H1 (cell line): ENCODE measurements at regions not wholly inside any gene's neighbourhood (a gene's known extent, or its start where the extent isn't known, plus 50 kb on each side); places are given as distances from the start of the nearest gene placed in this dataset.
A peak's percentile ranks its signal among the peaks of the same experiment; 100 is the strongest.

Experiments used
- CTCF ChIA-PET: fragments of 300-600 bp; sonication (Branson Sonifier 250); formaldehyde crosslinking; loops from one replicate; lab custom pipeline; 2021; ENCODE audit not compliant: partially characterized antibody; lab: Charles Lee
- POLR2A ChIA-PET: fragments of 300-600 bp; sonication (Branson Sonifier 250); formaldehyde crosslinking; loops from one replicate; lab custom pipeline; 2021; ENCODE audit warnings: inconsistent platforms; ENCODE audit not compliant: partially characterized antibody; lab: Charles Lee
- DNase-seq, 2 experiments: peaks; one replicate each; pipeline versions ENCODE4 v3.0.0 to v3.0.0-alpha.2; 2010 to 2022; ENCODE audit warnings: low spot score in 2 of 2, low read depth in 1 of 2, mixed read lengths in 1 of 2
- FAIRE-seq: peaks from 2 replicates; lab custom pipeline; 2011; peaks lifted over from hg19 to GRCh38; lab: Jason Lieb, UNC
- H2AFZ ChIP-seq: 2 replicates; pipeline ENCODE4 v1.8.1; 2012; ENCODE audit warnings: low read length, inconsistent platforms
- H2AK5ac ChIP-seq: 2 replicates; pipeline ENCODE4 v1.6.1; 2013; ENCODE audit warnings: low read depth, low read length
- H2BK120ac ChIP-seq: replicated peaks from 2 replicates; pipeline ENCODE3; 2013; ENCODE audit warnings: low read depth, low read length, inconsistent platforms
- H2BK12ac ChIP-seq: 2 replicates; pipeline ENCODE4 v1.6.1; 2013; ENCODE audit warnings: low read depth, low read length
- H2BK15ac ChIP-seq: 2 replicates; pipeline ENCODE4 v1.6.1; 2013; ENCODE audit warnings: low read length
- H2BK20ac ChIP-seq: 2 replicates; pipeline ENCODE4 v1.6.1; 2013; ENCODE audit warnings: low read length
- H2BK5ac ChIP-seq: 2 replicates; pipeline ENCODE4 v1.6.1; 2013; ENCODE audit warnings: low read depth, low read length
- H3K14ac ChIP-seq: 2 replicates; pipeline ENCODE4 v1.6.1; 2013; ENCODE audit warnings: inconsistent platforms; ENCODE audit not compliant: insufficient read length
- H3K18ac ChIP-seq: 2 replicates; pipeline ENCODE4 v1.6.1; 2013; ENCODE audit warnings: low read length; ENCODE audit errors: extremely low read depth
- H3K23ac ChIP-seq: 2 replicates; pipeline ENCODE4 v1.6.1; 2013; ENCODE audit warnings: inconsistent platforms; ENCODE audit not compliant: insufficient read length
- H3K23me2 ChIP-seq: 2 replicates; pipeline ENCODE4 v1.6.1; 2013; ENCODE audit warnings: low read depth, low read length
- H3K27ac ChIP-seq: 2 replicates; pipeline ENCODE4 v1.6.1; 2011; ENCODE audit warnings: low read depth, low read length, inconsistent platforms
- H3K27me3 ChIP-seq, 4 experiments: replicated peaks in 1 of 4; 1 replicate in 1 of 4; 2 replicates in 3 of 4; pipeline versions ENCODE4 v1.6.1 to v1.8.1; 2011 to 2013; ENCODE audit warnings: low read length in 3 of 4, mild to moderate bottlenecking in 3 of 4, inconsistent platforms in 2 of 4, mixed read lengths in 2 of 4, moderate library complexity in 1 of 4; ENCODE audit not compliant: control insufficient read depth in 3 of 4, insufficient read depth in 3 of 4; ENCODE audit errors: extremely low read depth in 1 of 4
- H3K36me3 ChIP-seq, 4 experiments: 2 replicates each; pipeline versions ENCODE4 v1.6.1 to v1.8.1; 2011 to 2013; ENCODE audit warnings: mild to moderate bottlenecking in 4 of 4, low read length in 3 of 4, moderate library complexity in 2 of 4, control low read depth in 1 of 4, inconsistent platforms in 1 of 4; ENCODE audit not compliant: insufficient read depth in 4 of 4, control insufficient read depth in 2 of 4
- H3K4ac ChIP-seq: replicated peaks from 2 replicates; pipeline ENCODE3; 2013; ENCODE audit warnings: low read length, low read depth, mixed read lengths, inconsistent platforms; ENCODE audit not compliant: insufficient read length
- H3K4me1 ChIP-seq, 4 experiments: replicated peaks in 1 of 4; 1 replicate in 1 of 4; 2 replicates in 3 of 4; pipeline versions ENCODE4 v1.6.1 to v1.8.1; 2011 to 2013; ENCODE audit warnings: low read length in 3 of 4, inconsistent platforms in 2 of 4, mixed read lengths in 1 of 4; ENCODE audit not compliant: insufficient read depth in 4 of 4, control insufficient read depth in 3 of 4
- H3K4me2 ChIP-seq, 2 experiments: 2 replicates each; pipeline versions ENCODE4 v1.6.1 to v1.8.1; 2011 to 2013; ENCODE audit warnings: low read depth in 2 of 2, low read length in 2 of 2, control low read depth in 1 of 2, inconsistent platforms in 1 of 2, mild to moderate bottlenecking in 1 of 2; ENCODE audit not compliant: insufficient read depth in 1 of 2
- H3K4me3 ChIP-seq, 4 experiments: fragments of 200-600, 300-600 bp in 1 of 4; sonication (generic), shearing (Covaris generic), sonication (Bioruptor Twin) in 1 of 4; 2 replicates each; pipeline versions ENCODE4 v1.5.1 to v1.8.1; 2011 to 2016; ENCODE audit warnings: low read length in 4 of 4, low read depth in 3 of 4, control low read depth in 2 of 4, inconsistent platforms in 2 of 4, mild to moderate bottlenecking in 2 of 4, mixed read lengths in 1 of 4, moderate library complexity in 1 of 4; ENCODE audit not compliant: insufficient read depth in 2 of 4; ENCODE audit errors: extremely low read depth in 1 of 4
- H3K56ac ChIP-seq: replicated peaks from 2 replicates; pipeline ENCODE3; 2013; ENCODE audit warnings: low read depth, mild to moderate bottlenecking, mixed read lengths, low read length, inconsistent platforms; ENCODE audit not compliant: insufficient read length
- H3K79me1 ChIP-seq: 2 replicates; pipeline ENCODE4 v1.6.1; 2013; ENCODE audit warnings: low read depth, low read length, control low read depth
- H3K79me2 ChIP-seq, 2 experiments: 2 replicates each; pipeline versions ENCODE4 v1.6.1 to v1.8.1; 2012 to 2013; ENCODE audit warnings: low read length in 2 of 2, mild to moderate bottlenecking in 2 of 2, inconsistent platforms in 1 of 2; ENCODE audit not compliant: insufficient read depth in 2 of 2, control insufficient read depth in 1 of 2
- H3K9ac ChIP-seq, 4 experiments: replicated peaks in 1 of 4; 1 replicate in 1 of 4; 2 replicates in 3 of 4; pipeline versions ENCODE4 v1.6.1 to v1.8.1; 2011 to 2013; ENCODE audit warnings: low read depth in 3 of 4, low read length in 3 of 4, control low read depth in 2 of 4, mild to moderate bottlenecking in 2 of 4, moderate library complexity in 2 of 4, inconsistent platforms in 1 of 4; ENCODE audit errors: extremely low read depth in 1 of 4
- H3K9me3 ChIP-seq, 2 experiments: 2 replicates each; pipeline versions ENCODE4 v1.6.1 to v1.8.1; 2012 to 2013; ENCODE audit warnings: mild to moderate bottlenecking in 2 of 2, moderate library complexity in 2 of 2, control low read depth in 1 of 2, inconsistent platforms in 1 of 2, low read depth in 1 of 2, low read length in 1 of 2, mixed read lengths in 1 of 2; ENCODE audit not compliant: insufficient read depth in 2 of 2
- H4K20me1 ChIP-seq, 2 experiments: replicated peaks in 1 of 2; 2 replicates each; pipeline versions ENCODE3 to v1.8.1; 2011 to 2013; ENCODE audit warnings: inconsistent platforms in 2 of 2, low read length in 2 of 2, mild to moderate bottlenecking in 1 of 2; ENCODE audit not compliant: insufficient read depth in 2 of 2, control insufficient read depth in 1 of 2
- H4K5ac ChIP-seq: 2 replicates; pipeline ENCODE4 v1.6.1; 2013; ENCODE audit warnings: low read length, low read depth, mixed read lengths, inconsistent platforms; ENCODE audit not compliant: insufficient read length
- H4K8ac ChIP-seq: 2 replicates; pipeline ENCODE4 v1.8.0; 2013; ENCODE audit warnings: mild to moderate bottlenecking, moderate library complexity, low read length, inconsistent platforms; ENCODE audit not compliant: insufficient read depth; ENCODE audit errors: extremely low read depth
- H4K91ac ChIP-seq: replicated peaks from 2 replicates; pipeline ENCODE3; 2013; ENCODE audit warnings: low read length, mixed read lengths, inconsistent platforms; ENCODE audit not compliant: insufficient read length
- CREB1 ChIP-seq: IDR thresholded peaks from 2 replicates; pipeline ENCODE4 v1.6.1; 2012; ENCODE audit warnings: inconsistent platforms
- GTF2F1 ChIP-seq: IDR thresholded peaks from 2 replicates; pipeline ENCODE4 v1.6.1; 2012; ENCODE audit warnings: low read depth, low read length, improper control_type of control experiment, borderline replicate concordance
- KDM1A ChIP-seq: fragments of 200-600, 300-600 bp; sonication (generic); IDR thresholded peaks from 2 replicates; pipeline ENCODE4 v1.7.1; 2016; ENCODE audit warnings: mild to moderate bottlenecking, low read length, borderline replicate concordance
- MAFK ChIP-seq: IDR thresholded peaks from 2 replicates; pipeline ENCODE4 v1.6.1; 2012; ENCODE audit warnings: low read depth, mild to moderate bottlenecking, improper control_type of control experiment, low read length
- NANOG ChIP-seq: IDR thresholded peaks from 2 replicates; pipeline ENCODE4 v1.6.1; 2011; ENCODE audit warnings: low read length, low read depth, mild to moderate bottlenecking, inconsistent platforms; ENCODE audit not compliant: insufficient read depth, poor library complexity, severe bottlenecking
- NRF1 ChIP-seq: IDR thresholded peaks from 2 replicates; pipeline ENCODE4 v1.6.1; 2011; ENCODE audit warnings: mild to moderate bottlenecking, low read depth, low read length, improper control_type of control experiment
- POLR2AphosphoS5 ChIP-seq: IDR thresholded peaks from 2 replicates; pipeline ENCODE4 v1.6.1; 2011; ENCODE audit warnings: low read depth, low read length
- RAD21 ChIP-seq, 2 experiments: IDR thresholded peaks in 1 of 2; conservative IDR thresholded peaks in 1 of 2; 2 replicates each; pipeline ENCODE4 v1.6.1; 2011; ENCODE audit warnings: low read depth in 2 of 2, low read length in 2 of 2, improper control_type of control experiment in 1 of 2, inconsistent platforms in 1 of 2, mild to moderate bottlenecking in 1 of 2, moderate library complexity in 1 of 2
- SAP30 ChIP-seq: fragments of 300-600 bp; sonication (generic); IDR thresholded peaks from 2 replicates; pipeline ENCODE4 v1.7.1; 2012; ENCODE audit warnings: low read length, moderate library complexity, mild to moderate bottlenecking, inconsistent platforms; ENCODE audit not compliant: insufficient read depth, insufficient replicate concordance
- SIRT6 ChIP-seq: IDR thresholded peaks from one replicate; pipeline ENCODE4 v1.7.1; 2012; ENCODE audit warnings: low read length, inconsistent platforms
- SUZ12 ChIP-seq: fragments of 200-600 bp; sonication (generic); IDR thresholded peaks from 2 replicates; pipeline ENCODE4 v1.6.1; 2012; ENCODE audit warnings: mild to moderate bottlenecking, inconsistent platforms, low read length, moderate library complexity, mixed read lengths
- TEAD4 ChIP-seq: IDR thresholded peaks from 2 replicates; pipeline ENCODE4 v1.6.1; 2012; ENCODE audit warnings: low read depth, low read length, inconsistent platforms, mixed read lengths
- USF2 ChIP-seq: IDR thresholded peaks from 2 replicates; pipeline ENCODE4 v1.6.1; 2011; ENCODE audit warnings: low read length, improper control_type of control experiment
- WGBS, 2 experiments: shearing (Covaris generic) in 1 of 2; methylation state at CpG; one replicate each; pipeline versions ENCODE4 v1.1.6 to v1.1.7; 2013 to 2015; ENCODE audit warnings: low lambda C conversion rate in 2 of 2, mixed read lengths in 2 of 2, inconsistent platforms in 1 of 2, low coverage in 1 of 2, missing lambda C conversion rate in 1 of 2; ENCODE audit not compliant: insufficient replicate concordance in 2 of 2, insufficient coverage in 1 of 2, insufficient read length in 1 of 2; ENCODE audit errors: extremely low coverage in 1 of 2, missing lambda C conversion rate in 1 of 2; 5-methylcytosine and 5-hydroxymethylcytosine counted together

DNA sequence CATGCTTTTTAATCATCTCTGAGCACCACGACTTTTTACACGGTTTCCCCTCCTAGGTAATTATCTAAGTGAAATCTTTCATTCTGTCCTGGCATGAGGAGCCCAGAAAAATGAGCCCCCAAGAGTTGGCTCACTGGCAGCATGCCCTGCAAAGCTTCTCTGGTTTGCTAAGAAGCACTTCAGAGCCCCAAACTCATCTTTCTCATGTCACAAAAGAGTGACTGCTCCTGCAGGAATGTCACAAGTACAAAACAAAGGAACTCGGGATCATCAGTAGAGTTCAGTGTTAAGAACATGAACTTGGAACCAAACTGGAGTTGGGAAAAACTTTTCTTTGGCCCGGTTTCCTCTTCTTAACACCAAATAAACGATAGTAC, 123.9 kb downstream of the FOXB1 start:
- H3K9ac ChIP-seq: no peak overlapping the region
- H3K18ac ChIP-seq: no peak overlapping the region; the same call in 1 of the 2 replicates
- H3K9me3 ChIP-seq: no peaks in the 10 kb centered on the region
- H3K14ac ChIP-seq: no peak overlapping the region
- no peak overlapping the region for H4K5ac ChIP-seq
- DNase-seq (no peak), FAIRE-seq (peak; percentile 63)
- peak overlapping the region; percentile 38 for H2BK120ac ChIP-seq
- 0 out of 2 replicates have a peak overlapping the region, but pooled peaks have one; percentile 18 for H2BK5ac ChIP-seq
- no peak overlapping the region for H4K91ac ChIP-seq
- H3K79me1 ChIP-seq: no peaks in the 10 kb centered on the region
- no peaks in the 10 kb centered on the region for H4K20me1 ChIP-seq
- ChIA-PET CTCF (interaction anchor here (0.6 to 4.2 kb wide), 15 partner anchors 9 to 1349 kb away, joined by 3 to 24 read pairs (median 5); partner anchors contain the start of gene FOXB1), POLR2A (interaction anchor here (1.5 kb wide), 1 partner anchor 10 kb away, joined by 10 read pairs; no protein-coding TSS in a partner anchor)
- H2BK12ac ChIP-seq: peak overlapping the region; percentile 12; the same call in 1 of the 2 replicates
- no peaks in the 10 kb centered on the region for H3K36me3 ChIP-seq
- WGBS, 2 experiments: 38% methylated on average over 5 of the region's 5 CpGs; no CpG with 5 or more reads in 1 of the 2 experiments
- no peak overlapping the region for H3K56ac ChIP-seq
- H2AK5ac ChIP-seq: no peak overlapping the region
- peak overlapping the region; percentile 63 to 88 for H3K4me2 ChIP-seq
- H2BK20ac ChIP-seq: no peak overlapping the region
- no peaks in the 10 kb centered on the region for H3K79me2 ChIP-seq
- H3K23me2 ChIP-seq: peaks cover 2% of the 10 kb centered on the region; the same call in 1 of the 2 replicates
- H3K23ac ChIP-seq: no peak overlapping the region
- peak overlapping the region; percentile 19 to 47 (median 24); a peak in 4 of 8 replicates for H3K4me3 ChIP-seq
- no peaks in the 10 kb centered on the region for H3K27me3 ChIP-seq
- no peak overlapping the region for H3K4ac ChIP-seq
- peak overlapping the region; percentile 68; the same call in 1 of the 2 replicates for H2AFZ ChIP-seq
- no peak overlapping the region for H2BK15ac ChIP-seq
- no peak overlapping the region for H4K8ac ChIP-seq
- peaks cover 0 to 14% (median 7%) of the 10 kb centered on the region in 4 experiments; a peak in 5 of 7 replicates for H3K4me1 ChIP-seq
- no peak overlapping the region for H3K27ac ChIP-seq
- TF ChIP-seq SUZ12: no peak
- no peak for TF ChIP-seq GTF2F1
- TF ChIP-seq NRF1: no peak
- TF ChIP-seq POLR2AphosphoS5: no peak
- TF ChIP-seq KDM1A: no peak
- TF ChIP-seq NANOG: no peak
- no peak for TF ChIP-seq USF2
- TF ChIP-seq SAP30: no peak
- no peak for TF ChIP-seq MAFK
- no peak for TF ChIP-seq CREB1
- no peak for TF ChIP-seq RAD21 (IDR thresholded peaks at IDR 0.05 in 1 of 2, conservative IDR thresholded peaks at IDR 0.05 in 1 of 2; ENCODE audit: low read depth in 2 of 2, low read length in 2 of 2)
- TF ChIP-seq SIRT6: no peak
- TF ChIP-seq TEAD4: no peak
